ENCODE measurements at regions not wholly inside any gene's neighbourhood (a gene's known extent, or its start where the extent isn't known, plus 50 kb on each side); places are given as distances from the start of the nearest gene placed in this dataset.

DNA sequence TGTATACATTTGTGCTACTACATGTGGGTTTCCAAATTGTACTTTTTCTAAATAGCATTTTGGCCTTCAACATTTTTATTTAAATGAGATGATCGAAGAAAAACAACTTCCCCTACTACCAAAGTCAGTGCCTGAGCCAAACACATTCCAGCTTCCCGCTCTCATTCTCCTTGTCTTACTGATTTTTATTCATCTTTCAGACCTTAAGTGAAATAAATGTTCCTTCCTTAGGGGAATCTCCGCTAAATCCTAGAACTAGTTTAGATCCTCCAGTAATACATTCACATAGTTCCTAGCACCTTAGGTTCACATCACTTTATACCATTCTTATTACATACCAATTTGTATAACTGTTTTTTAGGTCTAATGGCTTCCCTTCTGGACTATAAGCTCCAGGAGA is 122.3 kb upstream of the COL3A1 start:
- ChIA-PET POLR2A (no interaction called here), CTCF (no interaction called here)
- no peaks in the 10 kb centered on the region for H3K79me2 ChIP-seq (ENCODE audit: insufficient read depth)
- H3K27ac ChIP-seq (ENCODE audit: low read depth in 2 of 2, low read length in 1 of 2) = no peak overlapping the region
- H3K4me2 ChIP-seq = no peak overlapping the region
- 96% methylated on average over 3 of the region's 3 CpGs for WGBS (ENCODE audit: low lambda C conversion rate)
- no peaks in the 10 kb centered on the region for H3K27me3 ChIP-seq (ENCODE audit: insufficient read depth)
- DNase-seq = no peak
- H3K9me2 ChIP-seq = no peaks in the 10 kb centered on the region
- peaks cover under 1% of the 10 kb centered on the region; the same call in 1 of the 2 replicates for H3K9me3 ChIP-seq
- no peak overlapping the region for H3K9ac ChIP-seq
- no peak overlapping the region for H3K4me3 ChIP-seq (ENCODE audit: low read depth in 2 of 2, low read length in 1 of 2)
- H4K20me1 ChIP-seq (ENCODE audit: insufficient read depth) = no peaks in the 10 kb centered on the region
- no peak overlapping the region for H2AFZ ChIP-seq (ENCODE audit: low read depth)
- H3F3A ChIP-seq (replicated peaks; ENCODE audit: insufficient read depth) = no peaks in the 10 kb centered on the region
- H3K4me1 ChIP-seq (ENCODE audit: control insufficient read depth in 1 of 2, insufficient read depth in 2 of 2, low read depth in 1 of 2, low read length in 1 of 2) = peaks cover 8 to 11% of the 10 kb centered on the region in 2 experiments; a peak in 2 of 4 replicates
- no peaks in the 10 kb centered on the region for H3K36me3 ChIP-seq (replicated peaks in 1 of 2; ENCODE audit: control insufficient read depth in 1 of 2, insufficient read depth in 2 of 2, low read length in 1 of 2)
- TF ChIP-seq FOSL2 (IDR thresholded peaks at IDR 0.05; ENCODE audit: borderline replicate concordance, low read depth) (no peak), TAF1 (IDR thresholded peaks at IDR 0.05; ENCODE audit: borderline replicate concordance, low read depth, low read length) (no peak), NRF1 (IDR thresholded peaks at IDR 0.05; ENCODE audit: low read depth, low read length) (no peak), POLR2AphosphoS5 (IDR thresholded peaks at IDR 0.05; ENCODE audit: low read depth, low read length) (no peak), SIN3A (IDR thresholded peaks at IDR 0.05; ENCODE audit: borderline replicate concordance, low read depth, low read length) (no peak), MXI1 (IDR thresholded peaks at IDR 0.05; ENCODE audit: low read depth, low read length) (no peak), CHD2 (IDR thresholded peaks at IDR 0.05; ENCODE audit: low read length, partially characterized antibody) (no peak), EZH2phosphoT487 (IDR thresholded peaks at IDR 0.05; ENCODE audit: borderline replicate concordance, low read depth) (no peak), RFX5 (IDR thresholded peaks at IDR 0.05; ENCODE audit: low read length) (no peak), TCF12 (IDR thresholded peaks at IDR 0.05) (no peak), JUND (IDR thresholded peaks at IDR 0.05) (no peak), RXRA (IDR thresholded peaks at IDR 0.05; ENCODE audit: borderline replicate concordance, low read depth) (no peak)
- TF ChIP-seq, protein P1, sequence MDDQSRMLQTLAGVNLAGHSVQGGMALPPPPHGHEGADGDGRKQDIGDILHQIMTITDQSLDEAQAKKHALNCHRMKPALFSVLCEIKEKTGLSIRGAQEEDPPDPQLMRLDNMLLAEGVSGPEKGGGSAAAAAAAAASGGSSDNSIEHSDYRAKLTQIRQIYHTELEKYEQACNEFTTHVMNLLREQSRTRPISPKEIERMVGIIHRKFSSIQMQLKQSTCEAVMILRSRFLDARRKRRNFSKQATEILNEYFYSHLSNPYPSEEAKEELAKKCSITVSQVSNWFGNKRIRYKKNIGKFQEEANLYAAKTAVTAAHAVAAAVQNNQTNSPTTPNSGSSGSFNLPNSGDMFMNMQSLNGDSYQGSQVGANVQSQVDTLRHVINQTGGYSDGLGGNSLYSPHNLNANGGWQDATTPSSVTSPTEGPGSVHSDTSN (IDR thresholded peaks at IDR 0.05) = no peak

DNA sequence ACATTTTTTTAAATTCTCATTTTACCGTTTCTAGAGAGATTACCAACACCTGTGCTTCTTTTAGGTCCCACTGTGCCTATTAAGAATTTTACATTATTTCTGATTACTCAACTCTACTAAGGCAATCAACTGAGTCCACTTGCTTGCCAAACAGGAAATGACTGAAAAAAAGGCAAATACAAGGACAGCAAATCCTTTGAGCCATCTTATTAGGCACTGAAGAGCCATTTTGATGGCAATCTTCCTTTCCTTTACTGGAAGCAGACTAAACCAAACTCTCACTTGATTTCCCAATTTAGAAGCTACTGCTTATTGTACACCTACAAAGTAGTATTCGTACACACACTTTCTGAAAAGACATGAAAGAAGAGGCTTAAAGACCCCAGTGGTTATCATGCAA is 121.4 kb upstream of the COL3A1 start:
- POLR2A ChIA-PET = no interaction called here
- TF ChIP-seq TAF1 (IDR thresholded peaks at IDR 0.05; ENCODE audit: borderline replicate concordance, low read depth, low read length) (no peak), EP300 (IDR thresholded peaks at IDR 0.05; ENCODE audit: borderline replicate concordance in 1 of 2, low read depth in 1 of 2, low read length in 1 of 2) (0 out of 4 replicates have a peak, but pooled peaks of 1 of the 2 experiments have one; percentile 1), IRF3 (IDR thresholded peaks at IDR 0.05; ENCODE audit: low read depth, low read length) (no peak), RCOR1 (IDR thresholded peaks at IDR 0.05; ENCODE audit: low read length) (no peak), YY1 (IDR thresholded peaks at IDR 0.05; ENCODE audit: low read depth) (no peak), MXI1 (IDR thresholded peaks at IDR 0.05; ENCODE audit: low read depth, low read length) (peak; percentile 20; the same call in 1 of the 2 replicates)
- H3K79me2 ChIP-seq (ENCODE audit: insufficient read depth) = no peaks in the 10 kb centered on the region

More for the DNA sequence above, 121.4 kb upstream of the COL3A1 start:
- no peaks in the 10 kb centered on the region for H3K9me2 ChIP-seq
- H4K20me1 ChIP-seq (ENCODE audit: insufficient read depth) = no peaks in the 10 kb centered on the region
- 92% methylated on average over 2 of the region's 2 CpGs for WGBS (ENCODE audit: low lambda C conversion rate)
- no peak for DNase-seq
- no peak overlapping the region for H3K4me3 ChIP-seq (ENCODE audit: low read depth in 2 of 2, low read length in 1 of 2)
- peaks cover 8 to 11% of the 10 kb centered on the region in 2 experiments; a peak in 2 of 4 replicates for H3K4me1 ChIP-seq (ENCODE audit: control insufficient read depth in 1 of 2, insufficient read depth in 2 of 2, low read depth in 1 of 2, low read length in 1 of 2)
- peak overlapping the region; percentile 26 to 75; a peak in 3 of 4 replicates for H3K27ac ChIP-seq (ENCODE audit: low read depth in 2 of 2, low read length in 1 of 2)
- H3F3A ChIP-seq (replicated peaks; ENCODE audit: insufficient read depth) = no peaks in the 10 kb centered on the region
- no peaks in the 10 kb centered on the region for H3K36me3 ChIP-seq (replicated peaks in 1 of 2; ENCODE audit: control insufficient read depth in 1 of 2, insufficient read depth in 2 of 2, low read length in 1 of 2)
- no peak overlapping the region for H3K4me2 ChIP-seq
- no peaks in the 10 kb centered on the region for H3K27me3 ChIP-seq (ENCODE audit: insufficient read depth)
- H3K9me3 ChIP-seq = no peaks in the 10 kb centered on the region
- H2AFZ ChIP-seq (ENCODE audit: low read depth) = no peak overlapping the region
- H3K9ac ChIP-seq = no peak overlapping the region
- CTCF ChIA-PET = interaction anchor here (1.1 to 1.2 kb wide), 2 partner anchors 125 to 142 kb away, joined by 3 read pairs; no protein-coding TSS in a partner anchor

Data from SK-N-SH (cell line).